GM18951 (cell line): ENCODE measurements at regions not wholly inside any gene's neighbourhood (a gene's known extent, or its start where the extent isn't known, plus 50 kb on each side); places are given as distances from the start of the nearest gene placed in this dataset.
"Not testable (repeated sequence)": the region's sequence is repeated elsewhere in the genome, so short reads cannot be mapped to it uniquely, and the experiment has no call there.

Experiments
- POLR2A ChIP-seq: IDR thresholded peaks from 4 replicates; pipeline ENCODE4 v1.6.1; 2011; ENCODE audit warnings: mild to moderate bottlenecking; ENCODE audit not compliant: insufficient read length, insufficient read depth; ENCODE audit errors: extremely low read depth
- in situ Hi-C: fragments of 300-500 bp; cut with MboI; formaldehyde crosslinking; loops from one replicate; pipeline ENCODE4 v1.12.0; 2022; ENCODE audit warnings: low sequenced_read_pairs, mixed read lengths, inconsistent platforms; ENCODE audit not compliant: unreplicated experiment

GRCh38 chr2:182530636-182531035 is 103.8 kb upstream of the PDE1A start:
- in situ Hi-C loops, result no loop called here
- TF ChIP-seq POLR2A, result no peak

GRCh38 chr2:182540252-182540651 is 113.4 kb upstream of the PDE1A start:
- in situ Hi-C loops, result no loop called here
- TF ChIP-seq POLR2A, result no peak

GRCh38 chr2:182541268-182541667 is 114.4 kb upstream of the PDE1A start:
- in situ Hi-C loops, result no loop called here
- TF ChIP-seq POLR2A, result no peak

- in situ Hi-C loops, result no loop called here
- no peak for TF ChIP-seq POLR2A
These were observed 115.8 kb upstream of the PDE1A start for GRCh38 chr2:182542501-182543258.

GRCh38 chr2:182543741-182544525 is 117.1 kb upstream of the PDE1A start:
- in situ Hi-C loops, result no loop called here
- no peak for TF ChIP-seq POLR2A

GRCh38 chr2:182545420-182546167 is 118.8 kb upstream of the PDE1A start:
- in situ Hi-C loops, result no loop called here
- no peak for TF ChIP-seq POLR2A

GRCh38 chr2:182548031-182548950 is 121.5 kb upstream of the PDE1A start:
- in situ Hi-C loops, result no loop called here
- TF ChIP-seq POLR2A, result no peak

- no peak for TF ChIP-seq POLR2A
- in situ Hi-C loops, result no loop called here
These were observed 123.4 kb upstream of the PDE1A start for GRCh38 chr2:182550234-182550633.

- in situ Hi-C loops, result not testable (repeated sequence)
These were observed 125.4 kb upstream of the PDE1A start for GRCh38 chr2:182552232-182552631.

GRCh38 chr2:182552785-182553184 is 125.9 kb upstream of the PDE1A start:
- in situ Hi-C loops, result not testable (repeated sequence)

- no peak for TF ChIP-seq POLR2A
- in situ Hi-C loops, result no loop called here
These were observed 126.6 kb upstream of the PDE1A start for GRCh38 chr2:182553483-182553882.

GRCh38 chr2:182554950-182555349 is 128.1 kb upstream of the PDE1A start:
- TF ChIP-seq POLR2A, result no peak
- in situ Hi-C loops, result no loop called here

- in situ Hi-C loops, result no loop called here
- TF ChIP-seq POLR2A, result no peak
These were observed 131.7 kb upstream of the PDE1A start for GRCh38 chr2:182558564-182558963.
